H9 (cell line): ENCODE measurements at regions not wholly inside any gene's neighbourhood (a gene's known extent, or its start where the extent isn't known, plus 50 kb on each side); places are given as distances from the start of the nearest gene placed in this dataset.
"Not testable (repeated sequence)": the region's sequence is repeated elsewhere in the genome, so short reads cannot be mapped to it uniquely, and the experiment has no call there.

Experiments
- DNase-seq: peaks from one replicate; pipeline ENCODE4 v3.0.0-alpha.2; 2017
- H2AFZ ChIP-seq: one replicate; pipeline ENCODE4 v1.6.1; 2013; ENCODE audit warnings: mild to moderate bottlenecking, low read length, control low read depth, moderate library complexity
- H2AK5ac ChIP-seq: 2 replicates; pipeline ENCODE4 v1.6.1; 2013; ENCODE audit warnings: low read length, control low read depth, mixed read lengths; ENCODE audit not compliant: insufficient read length
- H2BK120ac ChIP-seq: one replicate; pipeline ENCODE4 v1.6.1; 2013; ENCODE audit warnings: low read depth, mild to moderate bottlenecking, low read length, control low read depth, inconsistent platforms; ENCODE audit not compliant: poor library complexity, severe bottlenecking
- H2BK12ac ChIP-seq: 2 replicates; pipeline ENCODE4 v1.6.1; 2013; ENCODE audit warnings: low read length, control low read depth, mixed read lengths, low read depth; ENCODE audit not compliant: insufficient read length
- H2BK15ac ChIP-seq: 2 replicates; pipeline ENCODE4 v1.6.1; 2013; ENCODE audit warnings: low read depth, low read length, control low read depth
- H2BK20ac ChIP-seq: one replicate; pipeline ENCODE4 v1.6.1; 2013; ENCODE audit warnings: low read depth, mild to moderate bottlenecking, low read length, control low read depth, inconsistent platforms; ENCODE audit not compliant: poor library complexity, severe bottlenecking
- H2BK5ac ChIP-seq: 2 replicates; pipeline ENCODE4 v1.6.1; 2013; ENCODE audit warnings: low read length, control low read depth, mixed read lengths; ENCODE audit not compliant: insufficient read length
- H3K14ac ChIP-seq: 2 replicates; pipeline ENCODE4 v1.6.1; 2013; ENCODE audit warnings: low read length, control low read depth; ENCODE audit not compliant: insufficient read depth
- H3K18ac ChIP-seq: 2 replicates; pipeline ENCODE4 v1.6.1; 2013; ENCODE audit warnings: low read depth, mild to moderate bottlenecking, mixed read lengths, low read length, control low read depth; ENCODE audit not compliant: insufficient read length
- H3K23ac ChIP-seq: 2 replicates; pipeline ENCODE4 v1.6.1; 2013; ENCODE audit warnings: low read length, control low read depth, mixed read lengths, low read depth; ENCODE audit not compliant: insufficient read length
- H3K23me2 ChIP-seq: 2 replicates; pipeline ENCODE4 v1.6.1; 2013; ENCODE audit warnings: low read depth, mild to moderate bottlenecking, mixed read lengths, low read length, control low read depth; ENCODE audit not compliant: insufficient read length, poor library complexity, severe bottlenecking
- H3K27ac ChIP-seq: 2 replicates; pipeline ENCODE4 v1.5.1; 2013; ENCODE audit warnings: low read length, control low read depth, mixed read lengths, low read depth; ENCODE audit not compliant: insufficient read length
- H3K27me3 ChIP-seq: 2 replicates; pipeline ENCODE4 v1.6.1; 2013; ENCODE audit warnings: low read length, control low read depth, inconsistent platforms; ENCODE audit not compliant: insufficient read depth
- H3K4ac ChIP-seq: 2 replicates; pipeline ENCODE4 v1.6.1; 2013; ENCODE audit warnings: low read depth, mild to moderate bottlenecking, control low read depth, inconsistent platforms, low read length, moderate library complexity
- H3K4me1 ChIP-seq: 2 replicates; pipeline ENCODE4 v1.6.1; 2013; ENCODE audit warnings: low read length, control low read depth, inconsistent platforms; ENCODE audit not compliant: insufficient read depth
- H3K4me2 ChIP-seq: 2 replicates; pipeline ENCODE4 v1.6.1; 2013; ENCODE audit warnings: low read length, control low read depth, mixed read lengths; ENCODE audit not compliant: insufficient read length, insufficient read depth
- H3K56ac ChIP-seq: 2 replicates; pipeline ENCODE4 v1.6.1; 2013; ENCODE audit warnings: low read depth, mild to moderate bottlenecking, mixed read lengths, low read length, control low read depth; ENCODE audit not compliant: insufficient read length
- H3K79me1 ChIP-seq: 2 replicates; pipeline ENCODE4 v1.6.1; 2013; ENCODE audit warnings: low read depth, mild to moderate bottlenecking, moderate library complexity, low read length, control low read depth, inconsistent platforms; ENCODE audit not compliant: insufficient read depth, poor library complexity, severe bottlenecking
- H3K79me2 ChIP-seq: 2 replicates; pipeline ENCODE4 v1.6.1; 2013; ENCODE audit warnings: low read length, control low read depth, inconsistent platforms; ENCODE audit not compliant: insufficient read depth
- H3K9ac ChIP-seq: 2 replicates; pipeline ENCODE4 v1.6.1; 2013; ENCODE audit warnings: low read length, control low read depth, mixed read lengths; ENCODE audit not compliant: insufficient read length; ENCODE audit errors: extremely low read depth
- H3K9me3 ChIP-seq: one replicate; pipeline ENCODE4 v1.6.1; 2013; ENCODE audit warnings: low read depth, low read length, inconsistent platforms; ENCODE audit not compliant: control insufficient read depth
- H3T11ph ChIP-seq: one replicate; pipeline ENCODE4 v1.6.1; 2013; ENCODE audit warnings: mild to moderate bottlenecking, low read length, control low read depth, inconsistent platforms
- H4K20me1 ChIP-seq: one replicate; pipeline ENCODE4 v1.6.1; 2013; ENCODE audit not compliant: control insufficient read depth, insufficient read length, insufficient read depth
- H4K5ac ChIP-seq: 2 replicates; pipeline ENCODE4 v1.6.1; 2013; ENCODE audit warnings: low read depth, mild to moderate bottlenecking, mixed read lengths, low read length, control low read depth; ENCODE audit not compliant: insufficient read length
- H4K8ac ChIP-seq: replicated peaks from 2 replicates; pipeline ENCODE4 v1.6.1; 2013; ENCODE audit warnings: low read length, control low read depth, mixed read lengths, low read depth; ENCODE audit not compliant: insufficient read length
- H4K91ac ChIP-seq: 2 replicates; pipeline ENCODE4 v1.6.1; 2013; ENCODE audit warnings: low read depth, mild to moderate bottlenecking, moderate library complexity, mixed read lengths, low read length, control low read depth; ENCODE audit not compliant: insufficient read length
- H3K27ac Mint-ChIP-seq, 3 experiments: 2 replicates in 2 of 3; 3 replicates in 1 of 3; pipeline ENCODE4 v1.8.0; 2020 to 2021; ENCODE audit warnings: mixed read lengths in 3 of 3, mild to moderate bottlenecking in 1 of 3, moderate library complexity in 1 of 3
- H3K27me3 Mint-ChIP-seq: 2 replicates; pipeline ENCODE4 v1.8.0; 2021; ENCODE audit warnings: low read depth, mild to moderate bottlenecking, moderate library complexity, mixed read lengths
- H3K36me3 Mint-ChIP-seq, 3 experiments: 2 replicates in 2 of 3; 3 replicates in 1 of 3; pipeline ENCODE4 v1.8.0; 2020 to 2021; ENCODE audit warnings: low read depth in 3 of 3, mixed read lengths in 3 of 3; ENCODE audit not compliant: insufficient read depth in 1 of 3
- H3K4me1 Mint-ChIP-seq, 2 experiments: 2 replicates each; pipeline ENCODE4 v1.8.0; 2020; ENCODE audit warnings: mixed read lengths in 2 of 2
- H3K4me3 Mint-ChIP-seq, 2 experiments: 2 replicates in 1 of 2; 3 replicates in 1 of 2; pipeline ENCODE4 v1.8.0; 2020 to 2021; ENCODE audit warnings: mild to moderate bottlenecking in 2 of 2, mixed read lengths in 2 of 2, moderate library complexity in 1 of 2
- H3K9me3 Mint-ChIP-seq, 2 experiments: 2 replicates in 1 of 2; 3 replicates in 1 of 2; pipeline ENCODE4 v1.8.0; 2020; ENCODE audit warnings: mild to moderate bottlenecking in 2 of 2, mixed read lengths in 2 of 2, moderate library complexity in 1 of 2
- WGBS: extraction: QIAGEN DNeasy Blood & Tissue Kit; methylation state at CpG from one replicate; pipeline ENCODE4 v1.1.7; 2013; ENCODE audit warnings: missing lambda C conversion rate, low lambda C conversion rate, mixed read lengths; ENCODE audit not compliant: insufficient read length; ENCODE audit errors: extremely low coverage; 5-methylcytosine and 5-hydroxymethylcytosine counted together
- TF ChIP-seq, protein P1 (sequence below): fragments of 200-600 bp; sonication (generic); conservative IDR thresholded peaks from 3 replicates; pipeline ENCODE4 v1.8.0; 2021; ENCODE audit warnings: antibody characterized with exemption, mild to moderate bottlenecking

DNA sequence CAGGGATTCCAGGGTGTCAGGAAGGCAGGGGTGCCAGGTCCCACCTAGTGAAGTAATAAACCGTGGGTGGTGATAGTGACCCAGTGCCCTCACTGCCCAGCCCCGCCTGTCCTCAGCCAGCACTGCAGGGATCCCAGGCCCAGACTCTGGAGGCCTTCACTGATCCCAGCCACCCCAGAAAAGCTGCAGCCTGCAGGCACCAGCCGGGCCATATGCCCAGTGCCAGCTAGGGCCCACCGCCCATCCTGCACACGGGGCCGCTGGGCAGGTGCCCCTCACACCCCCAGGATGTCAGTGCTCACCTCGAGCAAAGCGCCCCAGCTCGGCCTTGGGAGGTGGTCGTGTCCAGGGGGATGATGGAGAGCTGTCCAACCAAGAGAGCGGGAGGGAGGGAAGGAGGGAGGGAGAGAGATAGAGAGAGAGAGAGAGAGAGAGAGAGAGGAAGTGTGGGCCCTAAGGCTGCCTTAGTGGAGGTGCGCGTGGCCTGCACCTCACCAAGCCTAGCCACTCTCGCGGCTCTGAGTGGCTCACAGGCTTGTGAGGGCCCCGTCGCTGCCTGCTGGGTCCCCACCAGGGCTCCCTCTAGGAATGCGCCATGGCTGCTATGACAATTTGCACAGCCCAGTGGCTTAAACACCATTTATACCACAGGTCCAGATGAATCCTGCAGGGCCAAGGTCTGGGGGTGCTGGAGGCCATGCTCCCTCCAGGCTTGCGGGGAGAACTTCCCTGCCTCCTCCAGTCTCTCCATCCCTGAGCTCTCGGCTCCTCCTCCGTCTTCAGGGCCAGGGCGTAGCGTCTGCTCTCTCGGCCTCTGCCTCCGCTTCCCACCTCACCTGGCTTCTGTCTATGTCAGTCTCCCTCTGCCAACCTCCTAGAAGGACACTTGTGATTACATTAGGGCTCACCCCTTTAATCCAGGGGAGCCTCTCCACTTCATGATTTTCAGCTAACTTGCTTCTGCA lies 401.0 kb downstream of the TMEM121 start:
- peaks cover 84 to 94% of the 10 kb centered on the region in 2 experiments for H3K9me3 Mint-ChIP-seq
- Histone ChIP-seq H3K18ac (no peak overlapping the region), H3K27ac (no peak overlapping the region), H4K20me1 (no peaks in the 10 kb centered on the region), H2BK20ac (no peak overlapping the region), H3K14ac (no peak overlapping the region), H3T11ph (no peak overlapping the region), H3K4ac (no peak overlapping the region), H4K91ac (no peak overlapping the region), H2BK12ac (no peak overlapping the region), H4K8ac (no peak overlapping the region), H3K4me2 (no peak overlapping the region), H3K4me1 (no peaks in the 10 kb centered on the region), H2AK5ac (no peak overlapping the region), H3K79me2 (no peaks in the 10 kb centered on the region), H4K5ac (no peak overlapping the region), H3K79me1 (no peaks in the 10 kb centered on the region), H3K27me3 (no peaks in the 10 kb centered on the region), H3K9ac (no peak overlapping the region), H3K9me3 (peaks cover 99% of the 10 kb centered on the region), H3K23me2 (no peaks in the 10 kb centered on the region), H2BK15ac (no peak overlapping the region), H2BK120ac (no peak overlapping the region), H3K56ac (no peak overlapping the region), H2BK5ac (no peak overlapping the region), H3K23ac (no peak overlapping the region), H2AFZ (no peak overlapping the region)
- no peak overlapping the region for H3K4me3 Mint-ChIP-seq
- TF ChIP-seq, protein P1, sequence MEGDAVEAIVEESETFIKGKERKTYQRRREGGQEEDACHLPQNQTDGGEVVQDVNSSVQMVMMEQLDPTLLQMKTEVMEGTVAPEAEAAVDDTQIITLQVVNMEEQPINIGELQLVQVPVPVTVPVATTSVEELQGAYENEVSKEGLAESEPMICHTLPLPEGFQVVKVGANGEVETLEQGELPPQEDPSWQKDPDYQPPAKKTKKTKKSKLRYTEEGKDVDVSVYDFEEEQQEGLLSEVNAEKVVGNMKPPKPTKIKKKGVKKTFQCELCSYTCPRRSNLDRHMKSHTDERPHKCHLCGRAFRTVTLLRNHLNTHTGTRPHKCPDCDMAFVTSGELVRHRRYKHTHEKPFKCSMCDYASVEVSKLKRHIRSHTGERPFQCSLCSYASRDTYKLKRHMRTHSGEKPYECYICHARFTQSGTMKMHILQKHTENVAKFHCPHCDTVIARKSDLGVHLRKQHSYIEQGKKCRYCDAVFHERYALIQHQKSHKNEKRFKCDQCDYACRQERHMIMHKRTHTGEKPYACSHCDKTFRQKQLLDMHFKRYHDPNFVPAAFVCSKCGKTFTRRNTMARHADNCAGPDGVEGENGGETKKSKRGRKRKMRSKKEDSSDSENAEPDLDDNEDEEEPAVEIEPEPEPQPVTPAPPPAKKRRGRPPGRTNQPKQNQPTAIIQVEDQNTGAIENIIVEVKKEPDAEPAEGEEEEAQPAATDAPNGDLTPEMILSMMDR = no peak
- peaks cover 7 to 17% (median 10%) of the 10 kb centered on the region in 3 experiments; a peak in 6 of 7 replicates for H3K36me3 Mint-ChIP-seq
- H3K27ac Mint-ChIP-seq = no peak overlapping the region
- no peak for DNase-seq
- no peaks in the 10 kb centered on the region for H3K4me1 Mint-ChIP-seq
- WGBS = no CpG with 5 or more reads among the region's 25 CpGs
- H3K27me3 Mint-ChIP-seq = peaks cover 4% of the 10 kb centered on the region

GRCh38 chr14:105928171-105929111 lies 402.1 kb downstream of the TMEM121 start:
- Mint-ChIP-seq H3K36me3 (peaks cover 7 to 12% (median 10%) of the 10 kb centered on the region in 3 experiments; a peak in 6 of 7 replicates), H3K9me3 (peaks cover 85 to 96% of the 10 kb centered on the region in 2 experiments)
- no CpG with 5 or more reads among the region's 23 CpGs for WGBS
- not testable (repeated sequence) for H3K23me2 ChIP-seq, H3K14ac ChIP-seq, H3K23ac ChIP-seq, H2BK15ac ChIP-seq, H2BK5ac ChIP-seq, H3K4me2 ChIP-seq, H3K4me1 Mint-ChIP-seq, H3K27me3 Mint-ChIP-seq, H2AK5ac ChIP-seq, H3K79me2 ChIP-seq, H4K91ac ChIP-seq, H3K27me3 ChIP-seq, H3K4me1 ChIP-seq, H3K9ac ChIP-seq, H3K56ac ChIP-seq, H3K79me1 ChIP-seq, H3K27ac ChIP-seq, H3K4ac ChIP-seq, H4K5ac ChIP-seq, H3K27ac Mint-ChIP-seq, H2BK20ac ChIP-seq, DNase-seq, H2BK12ac ChIP-seq, H2BK120ac ChIP-seq, H3K18ac ChIP-seq, H4K8ac ChIP-seq, H2AFZ ChIP-seq, H4K20me1 ChIP-seq, H3T11ph ChIP-seq, H3K4me3 Mint-ChIP-seq
- H3K9me3 ChIP-seq = peaks cover 99% of the 10 kb centered on the region
